ENCODE measurements at regions not wholly inside any gene's neighbourhood (a gene's known extent, or its start where the extent isn't known, plus 50 kb on each side); places are given as distances from the start of the nearest gene placed in this dataset.
A peak's percentile ranks its signal among the peaks of the same experiment; 100 is the strongest.

DNA sequence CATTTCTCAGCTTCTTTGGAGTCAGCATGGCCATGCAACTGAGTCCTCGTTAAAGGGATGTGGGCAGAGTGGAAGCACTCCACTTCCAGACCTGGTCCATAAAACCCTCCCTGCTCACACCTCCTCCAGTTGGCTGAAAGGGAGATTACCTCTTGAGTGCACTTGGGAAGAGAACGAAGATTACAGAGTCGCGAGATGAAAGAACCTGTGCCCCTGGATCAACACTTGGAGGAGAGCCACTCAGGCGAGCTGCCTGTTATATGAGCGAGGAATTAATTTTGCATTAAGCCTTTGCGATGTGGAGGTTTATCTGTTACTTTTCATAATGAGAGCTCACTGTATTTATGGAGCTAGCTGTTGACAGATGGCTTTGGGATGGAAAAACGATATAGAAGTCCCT is 147.9 kb downstream of the MAF start:
- H3K27ac ChIP-seq = no peak overlapping the region
- H3K4me1 ChIP-seq = peaks cover 15% of the 10 kb centered on the region
- no peak overlapping the region for H3K9ac ChIP-seq
- H3K4me3 ChIP-seq = no peak overlapping the region
- H3K27me3 ChIP-seq = no peaks in the 10 kb centered on the region
- H3K4me2 ChIP-seq = no peak overlapping the region
- no peaks in the 10 kb centered on the region for H3K9me3 ChIP-seq
- TF ChIP-seq Cebpa-rat (IDR thresholded peaks at IDR 0.05) = no peak
- H3K36me3 ChIP-seq = no peaks in the 10 kb centered on the region
- no peaks in the 10 kb centered on the region for H4K20me1 ChIP-seq

DNA sequence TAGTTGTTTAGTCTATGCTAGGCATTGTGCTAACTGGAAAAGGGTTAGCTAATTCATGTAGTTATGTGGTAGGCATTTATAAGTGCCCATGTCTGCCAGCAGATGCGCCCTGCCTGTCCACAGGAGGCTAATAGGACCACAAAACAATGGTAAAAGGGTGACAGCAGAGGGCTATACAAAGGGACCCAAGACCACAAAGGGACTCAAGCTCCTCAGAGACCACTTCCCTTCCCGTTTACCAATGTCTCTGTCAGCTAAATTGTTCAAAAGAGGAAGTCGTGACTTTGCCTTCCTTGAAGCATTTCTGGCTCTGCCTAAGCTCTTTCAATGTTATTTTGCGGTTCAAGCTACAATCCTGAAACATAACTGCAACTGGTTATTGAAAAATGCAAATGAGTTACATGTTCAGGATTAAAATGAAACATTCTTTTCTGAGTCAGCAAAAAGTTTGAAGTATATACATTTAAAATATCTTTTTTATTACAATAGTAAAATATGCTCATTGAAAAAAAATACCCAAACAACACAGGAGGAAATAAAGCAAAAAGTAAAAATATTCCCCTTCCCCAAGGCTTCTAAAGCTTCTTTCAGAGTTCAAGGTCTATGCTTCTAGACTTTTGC is 149.2 kb downstream of the MAF start:
- H3K27me3 ChIP-seq = no peaks in the 10 kb centered on the region
- no peak overlapping the region for H3K4me3 ChIP-seq
- no peaks in the 10 kb centered on the region for H3K9me3 ChIP-seq
- H3K4me1 ChIP-seq = peaks cover 15% of the 10 kb centered on the region
- H3K36me3 ChIP-seq = no peaks in the 10 kb centered on the region
- peak overlapping the region; percentile 42 for H3K4me2 ChIP-seq
- H4K20me1 ChIP-seq = no peaks in the 10 kb centered on the region
- H3K27ac ChIP-seq = no peak overlapping the region
- TF ChIP-seq Cebpa-rat (IDR thresholded peaks at IDR 0.05) = no peak
- H3K9ac ChIP-seq = no peak overlapping the region

- no peak overlapping the region for H3K4me2 ChIP-seq
- H3K4me1 ChIP-seq = peaks cover 15% of the 10 kb centered on the region
These were observed 150.6 kb downstream of the MAF start for GRCh38 chr16:79449900-79450299.

DNA sequence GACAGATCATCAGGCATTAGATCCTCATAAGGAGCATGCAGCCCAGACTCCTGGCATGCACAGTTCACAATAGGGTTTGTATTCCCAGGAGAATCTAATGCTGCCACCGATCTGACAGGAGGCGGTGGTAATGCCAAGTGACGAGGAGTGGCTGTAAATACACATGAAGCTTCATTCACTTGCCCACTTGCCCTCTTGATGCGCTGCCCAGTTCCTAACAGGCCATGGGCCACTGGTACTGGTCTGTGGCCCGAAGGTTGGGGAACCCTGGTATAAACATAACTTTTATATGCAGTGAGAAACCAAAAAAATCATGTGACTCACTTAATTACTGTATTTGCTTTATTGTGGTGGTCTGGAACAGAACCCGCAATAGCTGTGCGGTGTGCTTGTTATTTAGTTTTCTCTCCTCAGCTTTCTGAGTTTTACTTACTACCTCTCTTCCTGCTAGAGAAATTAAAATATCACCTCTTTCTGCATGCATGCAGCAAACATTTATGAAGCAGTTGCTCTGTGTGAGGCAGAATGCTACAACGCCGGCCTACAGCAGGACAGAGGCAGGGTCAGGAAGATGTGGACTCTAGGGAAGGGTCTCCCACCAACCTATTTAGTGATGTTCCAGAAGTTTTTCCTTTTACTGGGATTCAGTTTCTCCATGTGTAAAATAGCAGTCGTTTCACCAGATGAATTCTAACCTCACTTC is 151.3 kb downstream of the MAF start:
- Histone ChIP-seq H3K4me3 (no peak overlapping the region), H3K9me3 (no peaks in the 10 kb centered on the region), H4K20me1 (no peaks in the 10 kb centered on the region), H3K9ac (no peak overlapping the region), H3K27me3 (no peaks in the 10 kb centered on the region), H3K36me3 (no peaks in the 10 kb centered on the region), H3K4me1 (peaks cover 15% of the 10 kb centered on the region), H3K4me2 (no peak overlapping the region), H3K27ac (no peak overlapping the region)
- no peak for TF ChIP-seq Cebpa-rat (IDR thresholded peaks at IDR 0.05)

More at GRCh38 chr16:79449900-79450299, 150.6 kb downstream of the MAF start:
- Histone ChIP-seq H3K27ac (no peak overlapping the region), H3K9me3 (no peaks in the 10 kb centered on the region), H3K36me3 (no peaks in the 10 kb centered on the region), H3K9ac (no peak overlapping the region), H3K27me3 (no peaks in the 10 kb centered on the region), H3K4me3 (no peak overlapping the region), H4K20me1 (no peaks in the 10 kb centered on the region)
- TF ChIP-seq Cebpa-rat (IDR thresholded peaks at IDR 0.05) = no peak

GRCh38 chr16:79444572-79444971 is 156.0 kb downstream of the MAF start:
- no peaks in the 10 kb centered on the region for H3K27me3 ChIP-seq
- H3K27ac ChIP-seq = no peak overlapping the region
- H4K20me1 ChIP-seq = no peaks in the 10 kb centered on the region
- H3K9ac ChIP-seq = no peak overlapping the region
- no peaks in the 10 kb centered on the region for H3K4me1 ChIP-seq
- no peaks in the 10 kb centered on the region for H3K9me3 ChIP-seq
- no peak for TF ChIP-seq Cebpa-rat (IDR thresholded peaks at IDR 0.05)
- H3K4me2 ChIP-seq = no peak overlapping the region
- H3K4me3 ChIP-seq = no peak overlapping the region
- no peaks in the 10 kb centered on the region for H3K36me3 ChIP-seq

DNA sequence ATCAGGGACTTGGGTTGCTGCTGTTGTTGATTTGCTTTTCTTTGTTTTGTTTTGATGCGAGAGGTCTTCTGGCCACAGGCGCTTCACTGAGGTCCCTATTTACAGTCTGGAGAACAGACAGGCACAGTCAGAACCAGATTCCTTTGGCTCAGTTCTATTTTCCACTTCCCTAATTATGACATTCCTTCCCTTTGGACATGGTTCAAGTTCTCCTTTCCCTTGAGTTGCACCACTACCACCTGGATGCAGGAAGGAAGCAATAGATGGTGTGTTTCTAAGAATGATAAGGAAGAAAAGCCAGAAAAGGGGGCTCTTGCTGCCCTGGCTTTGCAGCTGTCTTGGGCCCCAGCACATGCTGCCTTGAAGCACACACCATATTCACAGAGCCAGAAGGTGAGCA is 160.6 kb downstream of the MAF start:
- no peak overlapping the region for H3K27ac ChIP-seq
- no peaks in the 10 kb centered on the region for H3K27me3 ChIP-seq
- no peak for TF ChIP-seq Cebpa-rat (IDR thresholded peaks at IDR 0.05)
- no peak overlapping the region for H3K4me3 ChIP-seq
- H3K36me3 ChIP-seq = no peaks in the 10 kb centered on the region
- no peaks in the 10 kb centered on the region for H4K20me1 ChIP-seq
- H3K9me3 ChIP-seq = no peaks in the 10 kb centered on the region
- H3K9ac ChIP-seq = no peak overlapping the region
- no peaks in the 10 kb centered on the region for H3K4me1 ChIP-seq
- no peak overlapping the region for H3K4me2 ChIP-seq

GRCh38 chr16:79437764-79438751 is 162.5 kb downstream of the MAF start:
- Histone ChIP-seq H3K4me2 (no peak overlapping the region), H3K9me3 (no peaks in the 10 kb centered on the region), H3K27me3 (no peaks in the 10 kb centered on the region), H3K4me3 (no peak overlapping the region), H3K36me3 (no peaks in the 10 kb centered on the region), H3K27ac (no peak overlapping the region), H4K20me1 (no peaks in the 10 kb centered on the region), H3K4me1 (no peaks in the 10 kb centered on the region), H3K9ac (no peak overlapping the region)
- TF ChIP-seq Cebpa-rat (IDR thresholded peaks at IDR 0.05) = no peak

DNA sequence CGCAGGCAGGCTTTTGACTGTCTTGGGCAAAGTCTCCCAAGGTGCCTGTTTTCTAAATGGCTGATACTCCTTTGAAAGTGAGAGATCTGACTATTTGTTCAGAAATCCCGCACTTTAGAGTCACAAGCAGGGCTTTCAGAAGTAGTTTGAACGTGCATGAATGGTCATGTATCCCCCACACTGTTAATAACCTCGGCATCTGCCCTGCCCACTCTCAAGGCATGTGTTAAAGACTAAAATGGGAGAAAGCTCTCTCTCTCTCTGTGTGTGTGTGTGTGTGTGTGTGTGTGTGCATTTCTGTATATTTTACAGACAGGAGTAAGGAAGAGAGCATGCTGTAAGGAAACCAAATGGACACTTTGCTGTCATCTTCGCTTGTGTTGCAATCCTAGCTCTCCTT is 163.7 kb downstream of the MAF start:
- Histone ChIP-seq H3K4me3 (no peak overlapping the region), H3K9ac (no peak overlapping the region), H3K4me1 (no peaks in the 10 kb centered on the region), H3K4me2 (no peak overlapping the region), H3K9me3 (no peaks in the 10 kb centered on the region), H3K36me3 (no peaks in the 10 kb centered on the region), H3K27me3 (no peaks in the 10 kb centered on the region), H3K27ac (no peak overlapping the region), H4K20me1 (no peaks in the 10 kb centered on the region)
- TF ChIP-seq Cebpa-rat (IDR thresholded peaks at IDR 0.05) = no peak

GRCh38 chr16:79434771-79435170 is 165.8 kb downstream of the MAF start:
- Histone ChIP-seq H3K4me3 (no peak overlapping the region), H4K20me1 (no peaks in the 10 kb centered on the region), H3K36me3 (no peaks in the 10 kb centered on the region), H3K9ac (no peak overlapping the region), H3K9me3 (no peaks in the 10 kb centered on the region), H3K27ac (no peak overlapping the region), H3K4me1 (no peaks in the 10 kb centered on the region), H3K4me2 (no peak overlapping the region), H3K27me3 (no peaks in the 10 kb centered on the region)
- no peak for TF ChIP-seq Cebpa-rat (IDR thresholded peaks at IDR 0.05)

GRCh38 chr16:79434092-79434491 is 166.4 kb downstream of the MAF start:
- Histone ChIP-seq H3K4me3 (no peak overlapping the region), H3K9ac (no peak overlapping the region), H4K20me1 (no peaks in the 10 kb centered on the region), H3K27ac (no peak overlapping the region), H3K4me2 (no peak overlapping the region), H3K4me1 (no peaks in the 10 kb centered on the region), H3K9me3 (no peaks in the 10 kb centered on the region), H3K27me3 (no peaks in the 10 kb centered on the region), H3K36me3 (no peaks in the 10 kb centered on the region)
- TF ChIP-seq Cebpa-rat (IDR thresholded peaks at IDR 0.05) = no peak

All from BLaER1 (cell line).